Naive thymus-derived CD8-positive, alpha-beta T cell (primary cell): ENCODE measurements at regions not wholly inside any gene's neighbourhood (a gene's known extent, or its start where the extent isn't known, plus 50 kb on each side); places are given as distances from the start of the nearest gene placed in this dataset.
A peak's percentile ranks its signal among the peaks of the same experiment; 100 is the strongest.
"Not testable (repeated sequence)": the region's sequence is repeated elsewhere in the genome, so short reads cannot be mapped to it uniquely, and the experiment has no call there.

Experiments used
- ATAC-seq, 2 donors: fragments of 150-1000 bp; cut with Tn5 transposase in 1 of 2; sonication (Bioruptor Pico), chemical (Tn5 transposase) in 1 of 2; 1 replicate in 1 of 2; 2 replicates in 1 of 2; pipeline ENCODE4 v1.10.0; 2021; ENCODE audit warnings: mild to moderate bottlenecking in 2 of 2, moderate library complexity in 2 of 2
- POLR2A ChIA-PET: fragments of 350-600 bp; sonication (Branson Sonifier 250); formaldehyde crosslinking; loops from one replicate; lab custom pipeline; 2021; ENCODE audit warnings: antibody characterized with exemption; lab: Charles Lee
- DNase-seq, 10 donors: peaks; one replicate each; pipeline versions ENCODE4 v3.0.0 to v3.0.0-alpha.2; 2020 to 2022
- H3K27ac Mint-ChIP-seq, 10 donors: one replicate each; pipeline ENCODE4 v1.8.0; 2020 to 2022; ENCODE audit warnings: mild to moderate bottlenecking in 10 of 10, mixed read lengths in 10 of 10, moderate library complexity in 4 of 10, inconsistent platforms in 1 of 10
- H3K27me3 Mint-ChIP-seq, 5 donors: one replicate each; pipeline ENCODE4 v1.8.0; 2021 to 2022; ENCODE audit warnings: mixed read lengths in 5 of 5
- H3K36me3 Mint-ChIP-seq, 3 donors: one replicate each; pipeline ENCODE4 v1.8.0; 2020 to 2022; ENCODE audit warnings: mixed read lengths in 3 of 3, mild to moderate bottlenecking in 2 of 3, inconsistent platforms in 1 of 3
- H3K4me1 Mint-ChIP-seq, 4 donors: one replicate each; pipeline ENCODE4 v1.8.0; 2021 to 2022; ENCODE audit warnings: mixed read lengths in 4 of 4
- H3K4me3 Mint-ChIP-seq, 10 donors: one replicate each; pipeline ENCODE4 v1.8.0; 2020 to 2022; ENCODE audit warnings: mild to moderate bottlenecking in 10 of 10, mixed read lengths in 10 of 10, moderate library complexity in 6 of 10, inconsistent platforms in 1 of 10
- H3K9me3 Mint-ChIP-seq, 9 donors: one replicate each; pipeline ENCODE4 v1.8.0; 2020 to 2022; ENCODE audit warnings: mixed read lengths in 9 of 9, mild to moderate bottlenecking in 3 of 9, inconsistent platforms in 1 of 9, moderate library complexity in 1 of 9

DNA sequence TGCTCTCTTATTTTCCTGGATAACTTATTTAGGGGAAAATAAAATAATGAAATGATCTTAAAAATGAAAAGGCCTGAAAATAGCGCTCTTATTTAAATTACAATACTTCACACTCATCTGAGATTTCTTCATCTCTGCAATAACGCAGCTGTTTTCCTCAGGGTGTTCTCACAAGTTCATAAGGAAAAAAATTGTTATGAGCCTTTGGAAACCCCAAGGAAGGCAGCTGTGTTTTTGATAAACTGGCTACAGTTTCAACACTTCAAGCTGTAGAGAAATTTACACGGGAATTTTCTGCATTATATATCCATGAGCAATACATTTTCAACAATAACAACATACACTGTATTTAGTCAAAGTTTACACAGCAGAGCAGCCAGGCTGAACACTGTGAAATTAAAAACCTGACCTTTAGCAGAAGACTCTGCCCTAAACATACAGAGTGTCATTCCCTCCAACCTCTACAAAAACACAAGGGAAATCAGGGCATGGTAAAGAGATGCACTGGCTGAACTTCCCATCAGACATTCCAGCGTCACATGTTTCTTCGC, 959.6 kb downstream of the SLC4A3 start:
- H3K4me1 Mint-ChIP-seq = no peaks in the 10 kb centered on the region
- ATAC-seq = no peak

GRCh38 chr2:220588148-220588547, 960.7 kb downstream of the SLC4A3 start:
- ATAC-seq = no peak
- Mint-ChIP-seq H3K4me1 (no peaks in the 10 kb centered on the region), H3K27ac (no peak overlapping the region)

More for the DNA sequence above, 959.6 kb downstream of the SLC4A3 start:
- Mint-ChIP-seq H3K36me3 (no peaks in the 10 kb centered on the region), H3K4me3 (no peak overlapping the region), H3K27ac (no peak overlapping the region), H3K27me3 (peaks cover 0 to 8% (median 2%) of the 10 kb centered on the region in 5 donors), H3K9me3 (peaks cover 0 to 4% (median 0%) of the 10 kb centered on the region in 9 donors)
- POLR2A ChIA-PET = no interaction called here
- DNase-seq = no peak

DNA sequence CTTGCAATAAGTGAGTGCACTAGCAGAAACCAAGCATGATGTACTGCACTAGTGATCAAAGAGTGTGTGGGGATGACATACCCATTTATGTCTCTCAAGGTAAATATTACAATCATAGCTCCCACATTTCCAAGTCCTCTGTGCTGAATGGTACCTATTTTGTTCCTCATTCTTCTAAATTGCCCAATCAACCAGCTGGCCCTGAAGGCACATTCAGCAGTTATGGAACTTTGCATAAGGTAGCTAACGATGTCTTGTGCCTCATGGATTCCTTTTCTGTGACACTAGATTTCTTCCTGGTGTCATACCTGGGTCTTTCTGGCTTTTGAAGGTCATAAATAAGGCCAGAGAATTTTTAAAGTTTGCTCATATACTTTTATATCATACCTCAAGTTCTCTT, 963.0 kb downstream of the SLC4A3 start:
- ATAC-seq (no peak), DNase-seq (no peak)
- Mint-ChIP-seq H3K27ac (no peak overlapping the region), H3K27me3 (peaks cover 0 to 8% (median 0%) of the 10 kb centered on the region in 5 donors), H3K4me1 (no peaks in the 10 kb centered on the region), H3K4me3 (no peak overlapping the region), H3K36me3 (no peaks in the 10 kb centered on the region), H3K9me3 (peaks cover 0 to 7% (median 0%) of the 10 kb centered on the region in 9 donors)
- POLR2A ChIA-PET = no interaction called here

More at GRCh38 chr2:220588148-220588547, 960.7 kb downstream of the SLC4A3 start:
- DNase-seq = no peak
- Mint-ChIP-seq H3K9me3 (peaks cover 0 to 4% (median 0%) of the 10 kb centered on the region in 9 donors), H3K4me3 (no peak overlapping the region), H3K36me3 (no peaks in the 10 kb centered on the region), H3K27me3 (peaks cover 0 to 8% (median 2%) of the 10 kb centered on the region in 5 donors)
- POLR2A ChIA-PET = no interaction called here

DNA sequence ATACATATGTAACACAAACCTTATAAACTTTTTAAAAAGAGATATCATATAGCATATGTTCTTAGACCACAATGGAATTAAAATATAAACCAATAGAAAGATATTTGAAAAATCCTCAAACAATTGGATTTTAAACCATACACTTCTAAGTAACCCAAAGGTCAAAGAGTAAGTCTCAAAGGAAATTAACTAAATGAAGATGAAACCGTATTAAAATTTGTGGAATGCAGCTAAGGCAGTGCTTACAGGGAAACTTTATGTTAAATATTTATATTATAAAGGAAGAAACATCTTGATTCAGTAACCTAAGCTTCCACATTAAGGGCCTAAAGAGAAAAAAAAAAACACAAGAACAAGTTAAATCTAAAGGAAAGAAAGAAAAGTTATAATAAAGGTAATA, 966.1 kb downstream of the SLC4A3 start:
- Mint-ChIP-seq H3K4me1 (no peaks in the 10 kb centered on the region), H3K27me3 (peaks cover 0 to 2% (median 0%) of the 10 kb centered on the region in 5 donors), H3K9me3 (peaks cover 0 to 16% (median 0%) of the 10 kb centered on the region in 9 donors), H3K4me3 (no peak overlapping the region), H3K27ac (no peak overlapping the region), H3K36me3 (no peaks in the 10 kb centered on the region)
- ATAC-seq = no peak
- POLR2A ChIA-PET = no interaction called here
- no peak for DNase-seq

- DNase-seq = no peak
- peaks cover under 1 to 11% (median 4%) of the 10 kb centered on the region in 9 donors for H3K9me3 Mint-ChIP-seq
- ATAC-seq = no peak
- H3K27ac Mint-ChIP-seq = no peak overlapping the region
- H3K27me3 Mint-ChIP-seq = peaks cover 0 to 3% (median 0%) of the 10 kb centered on the region in 5 donors
- no peaks in the 10 kb centered on the region for H3K36me3 Mint-ChIP-seq
- H3K4me1 Mint-ChIP-seq = no peaks in the 10 kb centered on the region
- POLR2A ChIA-PET = no interaction called here
- no peak overlapping the region for H3K4me3 Mint-ChIP-seq
Observed at GRCh38 chr2:220601674-220602073, 970.4 kb downstream of the EPHA4 start.

DNA sequence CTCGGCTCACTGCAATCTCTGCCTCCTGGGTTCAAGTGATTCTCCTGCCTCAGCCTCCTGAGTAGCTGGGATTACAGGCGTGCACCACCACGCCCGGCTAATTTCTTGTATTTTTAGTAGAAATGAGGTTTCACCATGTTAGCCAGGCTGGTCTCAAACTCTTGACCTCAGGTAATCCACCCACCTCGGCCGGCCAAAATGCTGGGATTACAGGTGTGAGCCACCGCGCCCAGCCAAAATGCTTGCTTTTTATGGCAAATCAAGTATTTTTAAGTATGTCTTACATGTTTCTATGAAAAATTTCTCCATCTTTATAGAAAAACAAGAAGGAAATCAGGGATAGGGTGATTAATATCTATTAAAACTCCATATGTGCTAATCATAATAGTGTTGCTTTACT, 959.1 kb downstream of the EPHA4 start:
- H3K27ac Mint-ChIP-seq, H3K4me1 Mint-ChIP-seq, POLR2A ChIA-PET, ATAC-seq, DNase-seq, H3K27me3 Mint-ChIP-seq, H3K4me3 Mint-ChIP-seq, H3K9me3 Mint-ChIP-seq, H3K36me3 Mint-ChIP-seq: not testable (repeated sequence)

DNA sequence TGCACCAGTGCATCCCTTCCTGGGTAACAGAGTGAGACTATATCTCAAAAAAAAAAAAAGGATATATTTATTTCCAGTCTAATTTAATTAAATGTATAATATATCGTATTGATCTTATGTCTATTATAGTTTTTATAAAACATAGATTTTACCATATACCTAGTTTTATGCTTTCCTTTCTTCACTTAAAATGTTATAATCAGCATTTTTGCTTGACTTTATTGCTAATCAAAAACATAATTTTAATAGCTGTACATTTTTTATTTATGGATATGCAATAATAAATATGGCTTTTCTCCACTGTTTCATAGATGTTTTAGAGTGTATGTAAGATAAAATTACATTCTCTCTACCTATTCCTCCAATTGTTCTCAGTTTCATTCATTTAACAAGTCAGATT, 958.0 kb downstream of the EPHA4 start:
- POLR2A ChIA-PET = no interaction called here
- ATAC-seq (no peak), DNase-seq (no peak)
- Mint-ChIP-seq H3K27ac (no peak overlapping the region), H3K4me3 (no peak overlapping the region), H3K9me3 (peaks cover 0 to 4% (median 0%) of the 10 kb centered on the region in 9 donors), H3K36me3 (no peaks in the 10 kb centered on the region), H3K4me1 (no peaks in the 10 kb centered on the region), H3K27me3 (peaks cover 0 to 4% (median 0%) of the 10 kb centered on the region in 5 donors)

DNA sequence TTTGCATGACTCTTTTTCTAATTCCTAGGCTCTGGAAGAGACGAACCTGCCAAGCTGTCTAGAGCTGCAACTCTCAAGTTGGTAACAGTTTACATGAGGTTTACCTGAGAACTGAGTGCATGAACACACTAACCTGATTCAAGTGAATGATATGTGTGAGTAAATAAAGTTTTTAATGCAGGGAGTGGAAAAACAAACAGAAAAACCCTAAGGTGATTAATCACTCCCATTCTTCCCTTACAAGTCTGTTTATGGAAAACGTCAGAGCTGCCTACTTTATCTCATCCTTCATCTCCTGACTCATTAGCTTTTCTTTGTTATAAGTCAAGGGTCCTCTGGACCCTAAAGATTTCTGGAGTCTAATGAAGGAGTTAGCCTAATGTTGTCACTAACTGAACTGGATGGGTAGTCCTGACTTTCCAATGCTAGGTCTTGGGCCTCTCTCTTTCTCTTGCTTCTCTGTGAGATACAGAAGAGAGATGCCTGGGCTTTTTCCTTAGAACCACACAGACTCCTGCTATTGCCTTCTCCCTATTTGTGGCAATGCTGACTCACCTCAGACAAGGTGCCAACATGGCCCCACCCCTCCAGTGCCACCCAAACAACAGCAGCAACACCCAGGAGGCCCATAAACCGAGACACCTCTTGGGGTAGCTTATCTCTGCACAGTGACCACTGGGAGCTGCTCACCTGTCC, 952.4 kb downstream of the EPHA4 start:
- Mint-ChIP-seq H3K9me3 (peaks cover 0 to 12% (median 0%) of the 10 kb centered on the region in 9 donors), H3K4me3 (no peak overlapping the region), H3K27ac (no peak overlapping the region), H3K27me3 (peaks cover 0 to 11% (median 1%) of the 10 kb centered on the region in 5 donors), H3K4me1 (peaks cover 0 to 2% (median 0%) of the 10 kb centered on the region in 4 donors), H3K36me3 (no peaks in the 10 kb centered on the region)
- ATAC-seq = no peak
- DNase-seq = no peak
- POLR2A ChIA-PET = no interaction called here

- Mint-ChIP-seq H3K4me1 (no peaks in the 10 kb centered on the region), H3K27me3 (peaks cover 0 to 4% (median 2%) of the 10 kb centered on the region in 5 donors), H3K4me3 (no peak overlapping the region), H3K9me3 (peaks cover 0 to 4% (median 0%) of the 10 kb centered on the region in 9 donors), H3K27ac (no peak overlapping the region), H3K36me3 (no peaks in the 10 kb centered on the region)
- POLR2A ChIA-PET = no interaction called here
- DNase-seq (no peak), ATAC-seq (no peak)
Observed at GRCh38 chr2:220626603-220627002, 945.5 kb downstream of the EPHA4 start.

DNA sequence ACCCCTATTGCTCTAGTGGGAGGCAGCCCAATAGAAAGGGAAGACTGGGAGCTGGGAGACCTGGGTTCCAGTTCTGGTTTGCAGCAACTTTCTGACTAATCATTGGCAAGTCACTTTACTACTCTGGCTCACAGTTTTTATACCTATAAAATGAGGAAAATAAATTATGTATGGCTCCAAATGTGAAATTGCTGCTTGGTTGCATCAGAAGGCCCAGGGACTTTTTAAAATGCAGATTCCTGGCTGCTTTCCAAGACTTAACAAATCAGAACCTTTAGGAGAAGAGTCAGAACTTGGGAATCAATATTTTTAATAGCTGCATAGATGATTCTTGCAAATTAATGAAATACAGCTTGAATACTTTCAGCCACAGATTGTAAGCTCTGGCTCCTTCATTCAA, 943.9 kb downstream of the EPHA4 start:
- H3K4me1 Mint-ChIP-seq = no peaks in the 10 kb centered on the region
- peaks cover 0 to 11% (median 0%) of the 10 kb centered on the region in 9 donors for H3K9me3 Mint-ChIP-seq
- peaks cover 0 to 4% (median 2%) of the 10 kb centered on the region in 5 donors for H3K27me3 Mint-ChIP-seq
- DNase-seq (no peak), ATAC-seq (no peak)
- POLR2A ChIA-PET = no interaction called here
- no peak overlapping the region for H3K27ac Mint-ChIP-seq
- H3K36me3 Mint-ChIP-seq = no peaks in the 10 kb centered on the region
- no peak overlapping the region for H3K4me3 Mint-ChIP-seq

DNA sequence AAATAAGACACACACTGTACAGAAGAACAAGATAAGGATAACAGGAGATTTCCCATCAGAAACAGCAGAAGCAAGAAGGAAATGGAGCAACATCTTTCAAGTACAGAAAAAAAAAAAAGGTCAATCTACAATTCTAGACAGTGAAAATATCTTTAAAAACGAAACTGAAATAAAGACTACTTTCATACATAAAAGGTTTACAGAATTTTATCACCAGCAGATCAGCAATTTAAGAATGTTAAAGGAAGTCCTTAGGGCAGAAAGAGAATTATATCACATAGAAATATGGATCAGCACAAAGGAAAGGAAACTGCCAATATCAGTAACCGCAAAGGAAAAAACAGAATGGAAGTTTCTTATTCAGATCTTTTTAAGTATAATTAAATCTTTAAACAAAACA, 931.0 kb downstream of the EPHA4 start:
- ATAC-seq (no peak), DNase-seq (no peak)
- POLR2A ChIA-PET = no interaction called here
- Mint-ChIP-seq H3K4me3 (no peak overlapping the region), H3K27ac (no peak overlapping the region), H3K4me1 (no peaks in the 10 kb centered on the region), H3K36me3 (no peaks in the 10 kb centered on the region), H3K9me3 (peaks cover 0 to 5% (median 0%) of the 10 kb centered on the region in 9 donors), H3K27me3 (no peaks in the 10 kb centered on the region)

DNA sequence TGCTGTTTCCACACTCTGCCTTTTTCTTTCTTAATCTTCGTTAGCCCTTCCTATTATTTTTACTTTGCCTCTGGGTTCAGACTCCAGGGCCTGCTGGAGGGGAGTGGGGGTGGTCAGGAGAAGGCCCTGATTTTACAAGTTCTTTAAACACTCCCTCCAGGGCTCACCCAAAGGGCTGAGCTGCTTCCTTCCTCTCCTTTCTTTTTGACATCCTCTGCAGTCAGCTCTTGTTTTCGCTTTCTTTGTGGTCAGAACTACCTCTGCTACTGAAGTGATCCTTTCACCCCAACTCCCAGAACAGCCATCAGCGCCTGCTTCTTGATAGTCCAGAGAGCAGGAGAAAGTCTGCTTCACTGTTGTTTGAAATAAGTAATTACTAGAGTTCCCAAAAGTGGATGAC, 925.7 kb downstream of the EPHA4 start:
- Mint-ChIP-seq H3K36me3 (no peaks in the 10 kb centered on the region), H3K27me3 (peaks cover 0 to 4% (median 0%) of the 10 kb centered on the region in 5 donors), H3K27ac (peak overlapping the region in 1 of 10 donors; percentile 33), H3K4me1 (no peaks in the 10 kb centered on the region), H3K4me3 (no peak overlapping the region), H3K9me3 (peaks cover 0 to 5% (median 0%) of the 10 kb centered on the region in 9 donors)
- ATAC-seq (no peak), DNase-seq (no peak)
- POLR2A ChIA-PET = no interaction called here

DNA sequence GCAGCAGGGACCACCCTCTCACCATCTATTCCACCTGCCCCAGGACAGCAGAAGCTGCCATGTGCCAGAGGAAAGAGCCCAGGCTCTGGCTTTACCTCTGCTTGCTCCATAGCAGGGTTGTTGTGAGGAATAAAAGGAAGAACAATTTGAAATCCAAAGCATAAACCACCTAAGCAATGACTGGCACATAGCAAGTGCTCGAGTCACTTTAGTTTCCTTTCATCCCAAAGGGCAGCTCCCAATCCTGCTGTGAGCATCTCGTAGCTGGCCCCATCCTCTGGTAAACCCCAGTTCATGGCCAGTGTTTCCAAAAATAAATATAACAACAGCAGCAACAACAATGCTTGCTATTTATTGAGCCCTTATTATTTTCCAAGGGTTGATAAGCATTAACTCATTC, 923.5 kb downstream of the EPHA4 start:
- Mint-ChIP-seq H3K4me1 (no peaks in the 10 kb centered on the region), H3K27me3 (peaks cover 0 to 7% (median 2%) of the 10 kb centered on the region in 5 donors), H3K4me3 (no peak overlapping the region), H3K27ac (peak overlapping the region in 1 of 10 donors; percentile 12), H3K9me3 (peaks cover 0 to 5% (median 0%) of the 10 kb centered on the region in 9 donors), H3K36me3 (no peaks in the 10 kb centered on the region)
- POLR2A ChIA-PET = no interaction called here
- no peak for DNase-seq
- ATAC-seq = no peak
